GM12801 (cell line): ENCODE measurements at regions not wholly inside any gene's neighbourhood (a gene's known extent, or its start where the extent isn't known, plus 50 kb on each side); places are given as distances from the start of the nearest gene placed in this dataset.

Source experiments
- TF ChIP-seq, protein P1 (sequence below): IDR thresholded peaks from one replicate; pipeline ENCODE4 v1.5.1; 2011; ENCODE audit warnings: control low read depth; ENCODE audit not compliant: insufficient read length; ENCODE audit errors: extremely low read depth

DNA sequence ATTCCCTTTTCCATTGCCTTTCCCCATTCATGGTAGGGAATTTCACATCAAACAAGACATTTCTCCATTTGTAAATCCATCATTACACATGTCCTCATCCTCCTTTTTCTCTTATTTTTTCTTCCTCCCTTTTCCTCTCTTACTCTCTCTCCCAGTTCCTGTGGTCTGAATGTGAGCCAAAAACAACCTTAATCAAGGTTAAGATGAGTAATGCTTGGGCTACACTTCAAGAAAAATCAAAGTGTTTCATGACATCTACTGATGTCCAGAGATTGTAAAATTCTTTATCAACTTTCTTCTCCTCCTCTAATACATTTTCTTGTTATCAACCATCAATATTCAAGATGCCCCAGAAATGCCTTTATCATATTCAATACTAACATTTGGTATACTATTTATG is 172.5 kb upstream of the PRNP start:
- TF ChIP-seq, protein P1, sequence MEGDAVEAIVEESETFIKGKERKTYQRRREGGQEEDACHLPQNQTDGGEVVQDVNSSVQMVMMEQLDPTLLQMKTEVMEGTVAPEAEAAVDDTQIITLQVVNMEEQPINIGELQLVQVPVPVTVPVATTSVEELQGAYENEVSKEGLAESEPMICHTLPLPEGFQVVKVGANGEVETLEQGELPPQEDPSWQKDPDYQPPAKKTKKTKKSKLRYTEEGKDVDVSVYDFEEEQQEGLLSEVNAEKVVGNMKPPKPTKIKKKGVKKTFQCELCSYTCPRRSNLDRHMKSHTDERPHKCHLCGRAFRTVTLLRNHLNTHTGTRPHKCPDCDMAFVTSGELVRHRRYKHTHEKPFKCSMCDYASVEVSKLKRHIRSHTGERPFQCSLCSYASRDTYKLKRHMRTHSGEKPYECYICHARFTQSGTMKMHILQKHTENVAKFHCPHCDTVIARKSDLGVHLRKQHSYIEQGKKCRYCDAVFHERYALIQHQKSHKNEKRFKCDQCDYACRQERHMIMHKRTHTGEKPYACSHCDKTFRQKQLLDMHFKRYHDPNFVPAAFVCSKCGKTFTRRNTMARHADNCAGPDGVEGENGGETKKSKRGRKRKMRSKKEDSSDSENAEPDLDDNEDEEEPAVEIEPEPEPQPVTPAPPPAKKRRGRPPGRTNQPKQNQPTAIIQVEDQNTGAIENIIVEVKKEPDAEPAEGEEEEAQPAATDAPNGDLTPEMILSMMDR: no peak

DNA sequence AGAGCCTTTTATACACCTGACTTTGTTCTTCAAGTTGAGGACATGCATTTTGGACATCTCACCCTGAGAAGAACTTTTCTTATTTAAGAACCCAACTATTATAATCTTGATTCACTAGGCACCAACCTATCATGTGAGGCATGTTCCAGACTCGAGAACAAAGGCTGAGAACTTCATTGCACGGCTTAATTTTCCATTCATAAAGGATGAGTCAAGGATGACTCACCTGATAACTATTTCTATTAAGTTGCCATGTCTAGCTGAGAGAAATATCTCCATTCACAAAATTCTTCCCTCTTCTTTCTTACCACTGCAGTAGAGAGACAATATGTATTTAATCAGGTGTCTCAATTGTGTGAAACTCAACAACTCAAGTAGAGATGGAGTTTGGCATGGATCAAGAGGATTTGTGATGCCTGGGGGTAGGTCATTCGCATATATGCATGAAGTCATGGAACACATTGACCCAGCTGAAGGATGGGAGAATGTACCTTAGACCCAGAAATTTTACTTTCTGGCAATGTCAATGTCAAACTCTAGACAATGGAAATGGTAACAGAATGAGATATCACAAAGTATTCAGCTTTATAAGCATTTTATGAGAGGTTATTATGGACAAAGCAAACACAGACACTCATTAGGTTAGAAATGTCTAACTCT is 173.2 kb upstream of the PRNP start:
- TF ChIP-seq, protein P1: no peak

DNA sequence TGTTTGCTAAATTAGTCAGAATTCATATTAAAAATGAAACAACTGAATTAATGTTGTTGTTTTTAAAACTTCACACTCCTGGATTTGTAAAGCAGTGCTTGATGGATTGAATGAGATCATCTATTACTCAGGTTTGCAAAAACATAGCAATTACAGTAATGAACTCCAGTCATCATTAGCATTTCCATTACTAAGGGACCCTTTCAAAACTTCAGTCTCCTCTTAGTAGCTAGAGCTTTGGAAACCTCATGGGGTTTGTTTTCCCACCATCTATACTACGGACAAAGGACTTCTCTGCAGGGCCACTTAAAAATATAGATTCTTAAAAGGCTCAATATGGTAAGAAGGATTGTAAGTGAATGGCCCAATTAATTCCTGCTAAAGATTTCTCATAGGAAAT is 174.5 kb upstream of the PRNP start:
- TF ChIP-seq, protein P1: no peak

DNA sequence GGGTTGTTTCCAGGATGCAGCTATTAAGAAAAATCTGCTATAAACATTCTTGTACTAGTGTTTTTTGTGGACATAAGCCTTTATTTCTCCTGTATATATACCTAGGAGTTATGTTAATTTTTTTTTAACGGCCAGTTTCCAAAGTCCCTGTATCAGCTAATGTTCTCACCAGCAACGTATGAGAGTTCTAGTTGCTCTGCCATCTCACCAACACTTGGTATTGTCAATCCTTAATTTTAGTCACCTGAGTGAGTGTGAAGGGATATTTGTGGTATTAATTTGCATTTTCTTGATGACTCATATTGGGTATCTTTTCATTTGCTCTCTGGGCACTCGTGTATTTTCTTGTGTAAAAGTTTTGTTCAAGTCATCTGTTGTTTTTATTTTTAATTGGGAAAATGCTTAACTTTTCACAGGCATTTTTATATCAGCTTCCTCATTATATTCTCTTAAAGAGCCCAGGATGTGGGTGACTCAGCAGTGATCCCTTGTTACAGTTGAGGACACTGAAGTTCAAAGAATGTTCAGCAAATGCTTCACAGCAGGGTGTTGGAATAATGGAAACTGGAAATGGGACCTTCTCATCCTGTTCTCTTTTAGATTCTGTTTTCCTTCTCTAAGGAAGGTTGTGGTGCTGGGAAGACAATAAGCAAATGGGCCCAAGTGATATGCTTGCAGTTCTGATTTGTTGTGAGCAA is 176.3 kb upstream of the PRNP start:
- TF ChIP-seq, protein P1: no peak

DNA sequence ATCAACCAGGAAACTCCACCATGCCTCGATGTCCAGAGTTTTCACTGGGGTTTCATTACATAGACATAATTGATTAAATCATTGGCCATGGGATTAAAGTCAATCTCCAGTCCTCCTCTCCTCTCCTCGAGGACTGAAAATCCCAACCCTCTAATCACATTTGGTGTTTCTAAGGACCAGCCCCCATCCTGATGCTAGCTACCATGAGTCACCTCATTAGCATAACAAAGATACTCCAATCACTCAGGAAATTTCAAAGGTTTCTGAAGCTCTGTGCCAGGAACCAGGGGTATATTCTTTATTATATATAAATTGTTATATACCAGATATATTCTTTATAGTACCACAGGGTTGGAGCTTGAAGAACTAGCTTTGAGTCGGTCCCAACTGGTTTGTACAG is 177.5 kb upstream of the PRNP start:
- TF ChIP-seq, protein P1: no peak

DNA sequence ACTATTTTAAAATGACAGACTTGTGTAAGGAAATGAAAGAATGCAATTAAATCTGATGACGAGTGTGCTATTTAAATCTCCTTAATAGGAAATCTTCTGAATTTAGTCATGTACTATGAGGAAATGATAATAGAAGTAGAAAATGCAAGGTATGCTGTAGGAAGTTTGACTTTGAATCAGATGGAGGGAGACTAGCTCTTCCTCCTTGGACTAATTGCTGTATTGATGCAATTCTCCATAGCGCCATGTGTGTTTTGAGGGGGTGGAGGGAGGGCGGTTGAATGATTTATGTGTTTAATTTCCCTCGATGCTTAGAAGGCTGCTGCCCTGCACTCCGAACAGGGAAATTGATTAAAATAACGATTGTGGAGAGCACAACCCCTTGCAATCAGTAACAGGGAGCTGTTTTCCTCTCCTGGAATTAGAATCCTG is 179.0 kb upstream of the PRNP start:
- TF ChIP-seq, protein P1: no peak

DNA sequence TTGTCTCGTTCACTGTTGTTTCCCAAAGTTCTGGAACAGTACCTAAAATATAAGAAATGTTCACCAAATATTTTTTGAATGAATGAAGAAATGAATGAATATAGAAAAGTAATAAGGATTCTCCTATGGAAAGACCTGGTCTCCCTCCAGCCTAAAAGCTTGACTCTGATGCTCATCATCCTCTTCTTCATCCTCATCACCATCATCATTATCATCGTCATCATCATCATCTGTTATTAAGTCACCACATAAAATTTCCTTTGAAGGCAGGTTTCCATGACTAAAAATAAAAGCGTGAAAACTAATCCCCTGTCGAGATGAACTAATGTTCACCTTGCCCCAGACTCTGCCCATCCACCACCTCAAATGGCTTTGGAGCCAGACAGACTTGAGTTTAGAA is 181.4 kb upstream of the PRNP start:
- TF ChIP-seq, protein P1: no peak
